ENCODE measurements at regions not wholly inside any gene's neighbourhood (a gene's known extent, or its start where the extent isn't known, plus 50 kb on each side); places are given as distances from the start of the nearest gene placed in this dataset.

GRCh38 chr13:79658333-79658975, 177.5 kb downstream of the NDFIP2 start:
- no peaks in the 10 kb centered on the region for H3K27me3 ChIP-seq (replicated peaks in 1 of 2; ENCODE audit: control insufficient read depth in 2 of 2, insufficient read depth in 2 of 2, low read length in 1 of 2)
- H3K27ac ChIP-seq (ENCODE audit: control insufficient read depth, insufficient read depth), result no peak overlapping the region
- FAIRE-seq (no peak), DNase-seq (ENCODE audit: low read depth, low spot score) (no peak), ATAC-seq (no peak)
- RAD21 ChIA-PET (ENCODE audit: unreplicated experiment), result interaction anchor here (0.6 to 2.7 kb wide), 5 partner anchors 10 to 33 kb away, joined by 3 to 16 read pairs (median 6); no protein-coding TSS in a partner anchor
- no peaks in the 10 kb centered on the region for H3K9me3 ChIP-seq (replicated peaks; ENCODE audit: control insufficient read depth, insufficient read depth, low read length)
- H3K4me1 ChIP-seq (ENCODE audit: control insufficient read depth, insufficient read depth, low read length), result no peaks in the 10 kb centered on the region
- SMC1A ChIA-PET (ENCODE audit: uncharacterized antibody, unreplicated experiment), result interaction anchor here (0.8 to 6.1 kb wide), 21 partner anchors 10 to 577 kb away, joined by 3 to 33 read pairs (median 3); no protein-coding TSS in a partner anchor
- TF ChIP-seq E2F4 (IDR thresholded peaks at IDR 0.05; ENCODE audit: low read depth, low read length), result no peak
- no peak for TF ChIP-seq ZBTB4 (CRISPR knock-in tag; IDR thresholded peaks at IDR 0.05)
- TF ChIP-seq HDAC2 (IDR thresholded peaks at IDR 0.05), result no peak
- TF ChIP-seq ZNF274 (IDR thresholded peaks at IDR 0.05; ENCODE audit: insufficient read depth, insufficient read length), result no peak
- no peak for TF ChIP-seq SPI1 (IDR thresholded peaks at IDR 0.05; ENCODE audit: borderline replicate concordance, insufficient read depth, low read depth, low read length)
- TF ChIP-seq KDM1A (IDR thresholded peaks at IDR 0.05; ENCODE audit: borderline replicate concordance), result no peak
- TF ChIP-seq ZBTB11 (CRISPR knock-in tag; IDR thresholded peaks at IDR 0.05), result no peak
- in situ Hi-C loops (cut with MboI) (no loop called here), intact Hi-C loops (cut with micrococcal nuclease; ENCODE audit: unreplicated experiment) (no loop called here)
- 43% methylated on average over 3 of the region's 3 CpGs for WGBS (ENCODE audit: insufficient coverage, insufficient replicate concordance, low lambda C conversion rate, missing lambda C conversion rate)
- no peaks in the 10 kb centered on the region for H3K36me3 ChIP-seq (ENCODE audit: control insufficient read depth in 2 of 2, insufficient read depth in 2 of 2, low read length in 1 of 2)
- no TSS peak for BruUV-seq (replicated peaks)
- H3K4me3 ChIP-seq, result no peak overlapping the region
- CTCF ChIA-PET, result interaction anchor here (1.0 to 5.8 kb wide), 8 partner anchors 8 to 1359 kb away, joined by 3 to 38 read pairs (median 6); no protein-coding TSS in a partner anchor
- no peaks in the 10 kb centered on the region for H4K20me1 ChIP-seq (ENCODE audit: control insufficient read depth, insufficient read depth)
- no peak overlapping the region for H2AFZ ChIP-seq (ENCODE audit: control insufficient read depth, low read depth, low read length)
- POLR2A ChIA-PET, result interaction anchor here (0.8 to 1.5 kb wide), 4 partner anchors 12 to 682 kb away, joined by 3 read pairs; partner anchors contain the start of gene SPRY2
- H3K4me2 ChIP-seq (ENCODE audit: control insufficient read depth, insufficient read depth), result no peak overlapping the region
- H3K79me2 ChIP-seq (ENCODE audit: control insufficient read depth, insufficient read depth, low read length), result no peaks in the 10 kb centered on the region
- no peak overlapping the region for H3K9ac ChIP-seq (ENCODE audit: control insufficient read depth, insufficient read depth, low read length)

Data from GM12878 (cell line).